ENCODE measurements at regions not wholly inside any gene's neighbourhood (a gene's known extent, or its start where the extent isn't known, plus 50 kb on each side); places are given as distances from the start of the nearest gene placed in this dataset.
"Not testable (repeated sequence)": the region's sequence is repeated elsewhere in the genome, so short reads cannot be mapped to it uniquely, and the experiment has no call there.

DNA sequence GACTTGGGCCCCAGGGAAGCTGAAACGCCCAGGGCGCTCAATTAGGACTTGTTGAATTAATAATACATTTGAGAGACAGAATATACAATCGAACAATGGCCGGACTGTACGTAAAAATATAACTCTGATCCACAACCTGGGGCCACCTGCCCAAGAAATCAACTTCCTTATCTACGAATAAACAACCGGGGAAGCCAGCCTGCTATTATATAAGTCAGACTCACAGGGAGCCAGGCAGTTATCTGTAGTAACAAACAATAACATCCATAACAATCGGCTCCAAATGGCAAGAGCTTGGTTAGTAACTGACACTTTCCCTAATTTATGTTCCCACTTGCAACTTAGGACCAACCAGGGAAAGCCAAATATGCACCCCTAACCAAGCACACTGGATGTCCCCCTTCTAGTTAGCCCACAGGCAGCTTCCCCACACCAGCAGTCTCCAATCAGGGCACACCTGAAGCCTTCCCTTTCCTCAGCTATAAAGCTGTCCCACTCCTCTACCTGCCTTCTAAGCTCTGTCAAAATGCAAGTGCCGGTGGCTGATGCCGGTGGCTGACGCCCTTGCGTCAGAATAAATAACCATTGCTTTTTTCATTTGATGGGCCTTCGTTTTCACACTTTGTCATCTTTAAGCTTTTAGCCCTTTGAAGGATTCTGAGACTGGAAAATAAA, 135.2 kb downstream of the FAM72B start:
- not testable (repeated sequence) for DNase-seq (ENCODE audit: insufficient read length, low spot score); FAIRE-seq

DNA sequence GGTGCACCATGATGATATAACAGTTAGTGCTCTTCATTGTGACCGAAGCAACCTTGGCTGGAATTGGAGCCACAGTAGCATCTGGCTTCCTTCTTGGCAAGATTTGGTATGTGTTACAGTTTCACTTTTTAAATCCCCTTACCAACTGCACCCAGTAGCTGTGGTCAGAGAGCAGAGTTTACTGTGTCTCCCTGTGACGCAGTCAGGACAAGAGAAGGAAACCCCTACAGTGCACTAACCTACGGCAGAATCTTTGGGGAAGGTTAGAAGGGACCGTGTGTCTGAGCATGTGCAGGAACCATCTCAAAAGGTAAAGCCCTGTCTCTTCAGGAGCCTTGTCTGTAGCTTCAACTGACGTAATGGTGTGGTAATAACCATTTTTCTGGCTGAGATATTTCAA, 134.0 kb downstream of the FAM72B start:
- not testable (repeated sequence) for DNase-seq (ENCODE audit: insufficient read length, low spot score); FAIRE-seq

DNA sequence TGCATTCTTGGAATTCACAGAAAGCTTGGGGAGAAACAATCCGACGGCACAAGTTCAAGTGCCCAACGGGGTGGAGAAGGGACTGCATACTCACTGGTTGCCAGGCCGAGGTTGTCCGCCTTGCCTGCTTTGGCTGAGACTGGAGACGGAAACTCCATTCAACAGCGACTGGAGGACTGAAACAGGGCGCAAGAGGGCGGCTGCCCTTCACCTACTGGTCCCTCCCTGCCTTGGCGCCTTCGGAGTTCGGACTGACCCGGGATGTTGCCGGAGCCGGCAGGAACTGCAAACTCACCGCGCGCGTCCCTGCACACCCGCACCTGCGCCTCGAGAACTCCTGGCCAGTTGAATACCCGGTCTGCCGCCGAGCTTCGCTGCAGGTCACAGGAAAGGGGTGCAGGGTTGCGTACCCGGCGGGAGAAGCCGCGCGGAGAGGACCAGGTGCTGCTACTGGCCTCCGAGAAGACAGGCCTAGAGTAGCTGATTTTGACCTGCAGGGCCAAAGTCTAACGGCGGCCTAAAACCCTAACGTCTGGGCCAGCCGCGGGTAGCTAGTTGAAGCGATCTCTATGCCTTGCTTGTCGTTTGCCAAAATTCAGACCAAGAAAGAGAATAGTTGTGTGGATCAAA, 132.9 kb downstream of the FAM72B start:
- FAIRE-seq; DNase-seq (ENCODE audit: insufficient read length, low spot score): not testable (repeated sequence)

DNA sequence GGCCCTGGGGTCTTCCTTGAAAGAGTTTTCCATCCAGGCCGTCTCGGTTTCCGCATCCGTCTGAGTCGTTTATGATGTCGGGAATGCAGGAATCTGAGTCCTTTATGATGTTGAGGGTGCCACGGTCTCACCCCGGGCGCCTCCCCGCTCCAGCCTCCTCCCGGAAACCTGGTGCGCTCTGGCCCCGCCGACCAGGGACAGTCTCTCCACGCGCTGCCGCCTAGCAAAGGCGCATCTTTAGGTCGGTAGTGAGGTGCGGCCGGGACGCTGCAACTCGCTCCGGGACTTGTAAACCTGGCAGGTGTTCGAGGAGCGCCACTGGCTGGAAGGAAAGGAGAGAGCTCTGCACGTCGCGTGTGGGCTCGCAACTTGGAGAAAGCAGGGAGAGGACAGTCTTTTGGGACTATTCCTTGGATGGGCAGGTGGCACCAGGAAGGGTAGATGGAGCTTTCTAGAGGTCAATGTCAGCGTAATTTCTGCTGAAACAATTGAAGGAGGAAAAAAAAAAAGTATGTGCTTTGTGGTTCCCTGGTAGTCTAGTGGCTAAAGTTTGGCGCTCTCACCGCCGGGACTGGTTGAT, 132.0 kb downstream of the FAM72B start:
- not testable (repeated sequence) for DNase-seq (ENCODE audit: insufficient read length, low spot score); FAIRE-seq

DNA sequence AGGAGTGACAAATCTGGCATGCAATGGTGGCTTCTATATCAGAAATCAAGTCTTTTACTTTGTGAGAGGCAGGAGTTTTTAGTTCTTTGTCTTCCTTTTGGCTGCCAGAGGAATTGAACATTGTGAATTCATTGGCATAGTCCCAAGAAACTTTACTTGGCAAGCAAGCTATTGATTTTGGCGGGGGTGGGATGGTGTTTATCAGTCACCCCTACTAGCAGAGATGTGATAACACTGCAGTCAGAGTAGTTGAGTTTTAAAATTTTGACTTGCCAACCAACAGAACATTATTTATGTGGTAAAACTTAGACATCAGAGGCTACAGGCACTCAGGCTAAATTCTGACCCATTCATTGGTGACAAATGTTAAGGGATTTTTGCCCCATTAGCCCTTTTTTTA, 129.2 kb downstream of the FAM72B start:
- FAIRE-seq; DNase-seq (ENCODE audit: insufficient read length, low spot score): not testable (repeated sequence)

DNA sequence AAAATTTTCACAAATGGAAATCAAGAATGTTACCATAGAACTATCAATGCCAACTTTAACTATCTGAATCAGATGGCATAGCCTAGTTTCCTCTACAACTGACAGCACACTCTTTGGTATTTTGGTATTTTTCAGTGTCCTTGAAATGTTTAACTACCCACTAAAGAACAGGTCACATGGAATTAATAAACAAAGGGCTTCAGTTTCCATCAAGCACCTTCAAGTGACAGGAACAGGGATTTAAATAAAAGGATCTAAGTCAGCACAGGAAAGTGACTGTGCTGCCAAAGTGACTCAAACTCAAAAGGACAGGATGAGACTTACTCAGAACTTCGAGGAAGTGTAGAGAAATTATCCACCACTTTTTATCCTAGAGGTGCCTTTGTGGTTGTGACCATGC, 117.2 kb downstream of the FAM72B start:
- FAIRE-seq; DNase-seq (ENCODE audit: insufficient read length, low spot score): not testable (repeated sequence)

DNA sequence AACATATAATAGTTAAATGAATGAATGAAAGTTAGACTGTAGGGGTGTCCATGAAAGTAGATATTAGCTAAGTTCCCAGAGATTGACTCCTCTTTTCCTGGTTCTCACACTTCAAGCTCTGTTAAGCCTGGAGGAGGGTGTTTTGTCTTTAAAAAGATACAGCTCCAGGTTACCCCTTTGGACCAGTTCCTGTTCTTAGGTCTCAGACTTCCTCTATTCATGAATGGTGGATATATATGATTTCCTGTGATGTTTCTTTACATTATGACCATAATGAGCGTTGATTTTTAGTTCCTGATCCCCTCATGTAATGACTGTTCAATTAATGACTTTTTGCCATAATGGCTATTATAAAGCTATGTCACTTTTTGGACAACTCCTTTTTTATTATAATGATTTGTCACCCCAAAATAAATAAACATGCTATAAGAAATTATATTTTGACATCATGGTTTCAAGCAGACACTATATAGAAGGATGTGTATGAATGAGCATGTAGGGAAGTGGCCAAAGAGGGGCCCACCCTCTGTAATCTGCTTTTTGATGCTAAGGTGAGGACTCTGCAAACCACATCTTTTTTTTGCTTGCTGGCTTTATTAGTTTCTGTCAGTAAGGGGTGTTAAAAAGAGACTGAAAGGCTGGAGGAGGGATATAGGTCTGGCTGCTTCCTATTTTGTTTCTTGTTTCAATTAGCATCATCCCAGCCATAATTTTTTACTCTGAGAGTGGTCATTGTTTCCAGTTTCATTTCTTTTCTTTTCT, 115.2 kb downstream of the FAM72B start:
- DNase-seq (ENCODE audit: insufficient read length, low spot score); FAIRE-seq: not testable (repeated sequence)

DNA sequence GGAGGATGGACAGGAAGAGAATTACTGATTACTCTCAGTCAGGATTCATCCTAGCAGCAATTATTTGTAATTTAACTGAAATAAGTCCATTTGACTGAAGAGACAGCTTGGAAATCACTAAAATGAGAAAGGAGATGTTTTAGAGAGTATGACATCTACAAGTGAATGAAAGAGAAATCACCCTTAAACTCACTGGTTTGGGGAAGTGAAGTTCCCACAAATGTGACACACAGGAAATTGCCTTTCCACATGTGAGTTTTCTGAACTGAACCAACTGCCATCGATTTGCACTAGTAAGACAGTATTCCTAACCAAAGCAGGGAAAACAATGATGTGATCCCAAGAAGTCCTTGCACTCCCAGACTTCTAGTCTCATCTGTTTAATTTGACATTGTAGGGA, 110.3 kb downstream of the FAM72B start:
- not testable (repeated sequence) for DNase-seq (ENCODE audit: insufficient read length, low spot score); FAIRE-seq

DNA sequence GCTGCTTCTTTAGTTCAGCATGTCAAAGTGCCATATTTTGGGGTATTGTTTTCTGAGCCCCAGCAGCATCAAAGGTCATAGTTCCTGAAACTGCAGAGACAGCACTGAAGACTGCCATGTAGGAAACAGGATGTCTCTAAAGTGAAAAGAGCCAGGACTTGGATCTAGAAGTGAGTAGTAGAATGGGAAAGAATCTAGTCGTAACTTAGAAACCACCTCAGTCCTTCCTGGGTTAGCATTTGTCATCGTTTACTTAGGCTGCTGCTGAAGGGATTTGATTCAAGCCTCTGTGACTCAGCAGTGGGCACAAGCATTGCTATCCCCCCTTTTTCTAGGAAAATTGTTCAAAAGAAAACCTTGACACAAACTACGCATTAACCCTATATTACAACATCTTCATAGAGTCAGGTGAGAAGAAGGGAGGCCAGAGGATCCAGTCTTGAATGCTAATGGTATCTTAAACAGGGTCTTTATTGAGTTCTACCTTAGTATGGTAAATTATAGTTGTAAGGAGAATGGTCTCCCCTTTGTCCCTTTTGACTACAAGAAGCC, 108.8 kb downstream of the FAM72B start:
- not testable (repeated sequence) for DNase-seq (ENCODE audit: insufficient read length, low spot score); FAIRE-seq

DNA sequence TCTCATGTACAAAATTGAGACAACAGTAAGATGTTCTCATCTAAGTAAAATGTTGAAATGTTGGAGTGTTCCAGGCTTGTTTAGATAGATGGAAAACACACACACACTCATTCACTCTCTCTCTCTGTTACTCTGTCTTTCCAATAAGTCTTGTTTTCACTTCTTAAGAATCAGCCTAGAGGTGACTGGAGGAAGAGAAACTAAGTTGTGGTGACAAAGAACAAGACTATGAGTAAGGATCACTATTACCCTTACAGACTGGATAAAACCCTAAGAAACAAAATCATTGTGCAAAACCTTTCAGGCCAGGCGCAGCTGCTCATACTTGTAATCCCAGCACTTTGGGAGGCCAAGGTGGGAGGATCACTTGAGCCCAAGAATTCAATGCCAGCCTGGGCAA, 107.5 kb downstream of the FAM72B start:
- DNase-seq (ENCODE audit: insufficient read length, low spot score); FAIRE-seq: not testable (repeated sequence)

DNA sequence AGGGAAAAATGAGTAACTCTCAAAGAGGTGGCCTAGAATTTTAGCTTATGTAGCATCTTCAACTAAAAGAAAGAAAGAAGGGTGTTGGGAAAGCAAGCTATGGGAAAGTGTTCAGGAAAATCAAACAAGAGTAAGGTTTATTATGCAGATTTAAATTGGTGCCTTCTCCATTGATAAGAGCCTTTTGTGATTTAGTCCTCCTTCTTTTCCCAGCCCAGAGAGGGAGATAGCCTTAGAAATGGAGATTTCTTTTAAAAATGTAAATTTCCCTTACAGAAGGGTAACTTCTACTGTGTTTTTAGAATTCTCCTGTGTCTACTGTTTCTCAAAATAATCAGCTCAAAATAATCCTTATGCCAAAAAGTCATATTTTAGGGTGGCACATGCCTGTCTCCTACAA, 104.5 kb downstream of the FAM72B start:
- not testable (repeated sequence) for FAIRE-seq; DNase-seq (ENCODE audit: insufficient read length, low spot score)

DNA sequence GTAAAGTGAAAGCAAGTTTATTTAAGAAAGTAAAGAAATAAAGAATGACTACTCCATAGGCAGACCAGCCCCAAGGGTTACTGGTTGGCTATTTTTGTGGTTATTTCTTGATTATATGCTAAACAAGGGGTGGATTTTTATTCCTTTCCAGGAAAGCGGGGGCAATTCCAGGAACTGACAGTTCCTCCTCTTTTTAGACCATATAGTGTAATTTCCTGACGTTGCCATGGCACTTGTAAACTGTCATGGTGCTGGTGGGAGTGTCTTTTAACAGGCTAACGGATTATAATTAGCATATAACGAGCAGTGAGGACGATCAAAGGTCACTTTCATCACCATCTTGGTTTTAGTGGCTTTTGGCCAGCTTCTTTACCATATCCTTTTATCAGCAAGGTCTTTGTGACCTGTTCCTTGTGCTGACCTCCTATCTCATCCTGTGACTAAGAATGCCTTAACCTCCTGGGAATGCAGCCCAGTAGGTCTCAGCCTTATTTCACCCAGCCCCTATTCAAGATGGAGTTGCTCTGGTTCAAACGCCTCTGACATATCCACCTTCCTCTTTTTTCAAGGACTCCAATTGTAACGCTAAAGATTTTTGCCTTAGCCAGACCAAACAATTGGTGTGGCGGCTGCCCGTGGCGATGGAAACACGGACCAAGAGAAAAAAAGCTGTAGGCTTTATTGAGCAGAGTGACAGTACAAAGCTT, 103.8 kb downstream of the FAM72B start:
- FAIRE-seq; DNase-seq (ENCODE audit: insufficient read length, low spot score): not testable (repeated sequence)

DNA sequence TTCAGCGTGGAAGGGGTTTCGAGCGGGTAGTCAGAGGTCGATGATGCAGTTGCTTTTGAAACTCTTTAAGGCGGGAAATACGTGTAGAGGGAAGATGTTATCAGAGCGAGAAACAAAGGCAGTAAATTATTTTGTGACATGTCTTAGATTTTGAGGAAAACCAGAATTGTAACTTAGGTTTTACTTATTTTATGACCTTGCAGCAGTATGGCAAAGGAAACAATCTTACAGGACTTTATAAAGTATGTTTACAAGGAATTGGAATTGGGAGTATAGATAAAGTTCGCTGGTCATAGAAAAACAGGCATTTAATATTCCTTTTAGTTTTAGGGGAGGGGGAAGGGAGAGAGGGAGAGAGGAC, 103.3 kb downstream of the FAM72B start:
- FAIRE-seq; DNase-seq (ENCODE audit: insufficient read length, low spot score): not testable (repeated sequence)

DNA sequence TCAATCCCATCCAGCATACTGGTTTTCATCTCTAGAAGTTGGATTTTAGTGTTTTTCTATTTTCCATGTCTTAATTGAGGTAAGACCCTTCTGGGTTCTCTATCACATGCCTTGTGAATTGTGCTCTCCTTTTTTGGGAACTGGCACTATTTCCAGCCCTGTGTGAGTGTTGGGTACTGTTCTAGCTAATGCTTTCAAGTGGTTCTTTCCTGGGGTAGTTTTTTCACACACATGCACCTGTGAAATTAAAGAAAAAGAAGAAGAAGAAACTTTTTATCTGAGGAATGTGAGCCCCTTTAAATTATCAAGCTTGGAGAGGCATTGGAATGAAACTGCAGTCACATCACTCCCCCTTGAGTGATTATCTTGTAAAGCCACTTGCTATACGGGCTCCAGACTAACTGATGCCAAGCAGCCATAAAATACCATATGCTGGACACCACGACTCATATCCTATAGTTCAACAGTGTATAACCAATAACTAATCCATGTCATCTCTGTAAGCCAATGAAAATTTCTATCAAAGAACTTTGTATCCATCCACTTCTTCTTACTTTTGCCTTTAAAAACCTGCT, 102.4 kb downstream of the FAM72B start:
- FAIRE-seq; DNase-seq (ENCODE audit: insufficient read length, low spot score): not testable (repeated sequence)

DNA sequence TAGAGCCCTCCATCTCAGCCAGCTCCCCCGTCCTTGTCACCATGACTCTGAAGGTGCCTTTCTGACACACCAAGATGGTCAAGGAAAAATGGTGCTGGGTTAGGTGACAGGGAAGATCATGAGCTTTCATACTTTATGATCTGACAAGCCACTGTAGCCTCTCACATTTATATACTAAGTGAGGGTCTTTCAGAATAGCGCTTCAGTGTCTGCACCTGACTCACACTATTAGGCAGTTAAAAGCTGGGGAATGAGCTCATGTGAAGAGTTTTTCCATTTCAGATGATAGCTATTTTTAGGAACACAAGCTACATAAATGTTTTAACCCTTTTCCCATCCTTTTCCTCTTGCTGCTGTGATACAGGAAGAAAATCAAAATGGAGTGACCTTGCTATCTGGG, 101.1 kb downstream of the FAM72B start:
- DNase-seq (ENCODE audit: insufficient read length, low spot score); FAIRE-seq: not testable (repeated sequence)

DNA sequence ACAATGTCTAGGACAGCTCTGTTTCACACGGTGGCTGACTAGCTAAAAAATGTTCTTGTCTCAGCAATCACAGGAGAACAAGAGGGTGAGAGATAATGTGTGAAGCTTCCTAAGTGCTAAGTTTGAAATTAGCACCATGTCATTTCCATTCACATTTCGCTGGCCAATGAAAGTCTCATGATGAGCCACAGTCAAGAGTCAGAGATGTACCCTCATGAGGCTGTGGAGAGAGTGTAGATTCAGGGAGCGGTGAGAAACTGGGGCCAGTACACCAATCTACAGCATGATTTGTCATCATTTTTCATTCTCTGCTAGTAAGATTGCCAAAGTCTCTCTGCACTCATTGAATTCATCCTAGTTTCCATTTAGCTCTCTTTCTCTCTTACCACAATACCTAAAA, 97.9 kb downstream of the FAM72B start:
- not testable (repeated sequence) for DNase-seq (ENCODE audit: insufficient read length, low spot score); FAIRE-seq

DNA sequence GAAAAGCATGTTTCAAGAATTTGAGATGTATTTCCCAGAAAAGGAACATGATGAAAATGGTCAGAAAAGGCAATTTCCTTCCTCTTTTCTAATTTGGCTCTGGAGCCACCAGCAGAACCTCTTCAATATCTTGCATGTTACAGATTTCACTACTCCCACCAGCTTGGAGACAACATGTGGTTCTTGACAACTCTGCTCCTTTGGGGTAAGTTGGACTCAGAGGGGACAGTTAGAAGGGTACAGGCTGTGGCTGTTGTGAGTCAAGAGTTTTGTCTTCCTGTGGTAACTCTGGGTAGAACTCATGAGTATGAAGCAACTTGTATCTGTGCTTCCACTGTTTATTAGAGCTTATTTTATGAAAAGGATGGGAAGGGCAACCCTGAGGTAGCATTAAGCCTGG, 96.9 kb downstream of the FAM72B start:
- DNase-seq (ENCODE audit: insufficient read length, low spot score); FAIRE-seq: not testable (repeated sequence)

DNA sequence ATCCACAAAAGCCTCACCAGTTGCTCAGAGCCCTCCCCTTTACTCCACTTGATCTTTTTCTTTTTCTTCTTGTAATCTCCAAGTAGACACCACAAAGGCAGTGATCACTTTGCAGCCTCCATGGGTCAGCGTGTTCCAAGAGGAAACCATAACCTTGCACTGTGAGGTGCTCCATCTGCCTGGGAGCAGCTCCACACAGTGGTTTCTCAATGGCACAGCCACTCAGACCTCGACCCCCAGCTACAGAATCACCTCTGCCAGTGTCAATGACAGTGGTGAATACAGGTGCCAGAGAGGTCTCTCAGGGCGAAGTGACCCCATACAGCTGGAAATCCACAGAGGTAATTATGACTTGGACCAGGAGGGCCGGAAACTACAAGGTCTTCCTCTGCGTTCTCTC, 95.6 kb downstream of the FAM72B start:
- not testable (repeated sequence) for FAIRE-seq; DNase-seq (ENCODE audit: insufficient read length, low spot score)

DNA sequence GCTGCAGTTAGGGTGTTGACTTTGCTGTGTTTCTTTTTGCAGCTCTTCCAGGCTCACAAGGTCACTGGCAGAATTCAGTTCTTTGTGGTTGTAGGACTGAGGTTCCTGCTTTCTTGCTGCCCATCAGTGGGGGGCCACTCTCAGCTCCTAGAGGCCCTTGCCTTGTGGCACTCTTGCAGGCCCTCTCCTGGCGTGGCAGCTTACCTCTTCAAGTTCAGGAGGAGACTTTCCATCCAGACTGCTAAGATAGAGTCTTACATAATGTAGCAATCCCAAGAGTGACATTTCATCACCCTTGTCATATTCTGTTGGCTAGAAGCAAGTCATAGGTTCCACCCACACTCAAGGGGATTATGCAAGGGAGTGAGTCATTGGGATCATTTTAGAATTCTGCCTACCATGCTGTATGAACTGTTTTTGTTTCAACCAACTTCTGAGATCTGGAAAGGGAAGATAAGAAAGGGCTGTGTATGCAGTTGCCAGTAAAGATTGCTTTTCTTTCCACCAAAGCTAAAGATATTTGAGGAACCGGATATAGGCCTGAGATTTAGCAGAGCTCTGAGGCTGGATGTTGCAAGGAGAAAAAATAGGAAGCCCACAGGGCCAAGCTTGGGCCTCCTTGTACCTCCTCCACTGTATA, 91.7 kb downstream of the FAM72B start:
- not testable (repeated sequence) for DNase-seq (ENCODE audit: insufficient read length, low spot score); FAIRE-seq

Measured in HTR-8/SVneo (cell line).